ENCODE measurements at regions not wholly inside any gene's neighbourhood (a gene's known extent, or its start where the extent isn't known, plus 50 kb on each side); places are given as distances from the start of the nearest gene placed in this dataset.
"Not testable (repeated sequence)": the region's sequence is repeated elsewhere in the genome, so short reads cannot be mapped to it uniquely, and the experiment has no call there.

DNA sequence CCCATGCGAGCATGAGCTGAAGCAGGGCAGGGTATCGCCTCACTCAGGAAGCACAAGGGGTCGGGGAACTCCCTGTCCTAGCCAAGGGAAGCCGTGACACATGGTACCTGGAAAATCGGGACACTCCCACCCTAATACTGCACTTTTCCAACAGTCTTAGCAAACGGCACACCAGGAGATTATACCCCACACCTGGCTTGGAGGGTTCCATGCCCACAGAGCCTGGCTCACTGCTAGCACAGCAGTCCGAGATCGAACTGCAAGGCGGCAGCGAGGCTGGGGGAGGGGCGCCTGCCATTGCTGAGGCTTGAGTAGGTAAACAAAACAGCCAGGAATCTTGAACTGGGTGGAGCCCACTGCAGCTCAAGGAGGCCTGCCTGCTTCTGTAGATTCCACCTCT is 430.7 kb downstream of the ADCYAP1 start:
- not testable (repeated sequence) for ATAC-seq

DNA sequence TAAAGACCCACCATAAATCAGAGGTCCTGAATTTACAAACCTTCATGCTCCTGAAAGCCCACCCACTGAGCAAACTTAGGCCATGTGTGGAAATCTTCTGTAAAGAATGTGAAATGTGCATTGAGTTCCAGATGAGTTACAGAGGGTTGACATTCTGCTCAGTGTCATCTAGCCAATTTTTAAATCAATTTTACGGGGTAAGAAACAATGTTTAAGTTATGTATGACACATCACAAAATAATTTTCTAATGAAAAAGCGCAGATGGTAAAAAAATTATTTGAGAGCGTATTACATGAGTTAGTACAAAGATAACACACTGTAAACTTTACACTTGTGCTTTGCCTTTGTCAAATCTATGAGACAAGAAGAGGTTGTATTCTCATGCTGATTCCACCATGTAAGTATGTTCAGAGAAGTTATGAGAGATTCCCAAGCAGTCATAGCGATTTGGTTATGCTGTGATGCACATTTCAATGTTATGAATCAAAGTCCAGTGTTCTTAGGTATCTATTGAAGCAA is 446.3 kb downstream of the ADCYAP1 start:
- ATAC-seq: no peak
- TF ChIP-seq GLIS3 (CRISPR knock-in tag; IDR thresholded peaks at IDR 0.05) (no peak), OSR1 (CRISPR knock-in tag; IDR thresholded peaks at IDR 0.05) (no peak), ZNF70 (CRISPR knock-in tag; IDR thresholded peaks at IDR 0.05) (no peak), TCF4 (CRISPR knock-in tag; IDR thresholded peaks at IDR 0.05; ENCODE audit: borderline replicate concordance) (no peak), SNAI2 (CRISPR knock-in tag; IDR thresholded peaks at IDR 0.05) (no peak), BACH2 (CRISPR knock-in tag; IDR thresholded peaks at IDR 0.05; ENCODE audit: borderline replicate concordance) (no peak), ZFP3 (CRISPR knock-in tag; IDR thresholded peaks at IDR 0.05) (no peak), ZNF8 (CRISPR knock-in tag; IDR thresholded peaks at IDR 0.05) (no peak), ZNF565 (CRISPR knock-in tag; conservative IDR thresholded peaks at IDR 0.05; ENCODE audit: low read depth) (no peak), PPARA (CRISPR knock-in tag; IDR thresholded peaks at IDR 0.05; ENCODE audit: borderline replicate concordance) (no peak), TOX (CRISPR knock-in tag; IDR thresholded peaks at IDR 0.05; ENCODE audit: borderline replicate concordance) (no peak), ZC3H10 (CRISPR knock-in tag; IDR thresholded peaks at IDR 0.05) (no peak)
- TF ChIP-seq, protein P1, sequence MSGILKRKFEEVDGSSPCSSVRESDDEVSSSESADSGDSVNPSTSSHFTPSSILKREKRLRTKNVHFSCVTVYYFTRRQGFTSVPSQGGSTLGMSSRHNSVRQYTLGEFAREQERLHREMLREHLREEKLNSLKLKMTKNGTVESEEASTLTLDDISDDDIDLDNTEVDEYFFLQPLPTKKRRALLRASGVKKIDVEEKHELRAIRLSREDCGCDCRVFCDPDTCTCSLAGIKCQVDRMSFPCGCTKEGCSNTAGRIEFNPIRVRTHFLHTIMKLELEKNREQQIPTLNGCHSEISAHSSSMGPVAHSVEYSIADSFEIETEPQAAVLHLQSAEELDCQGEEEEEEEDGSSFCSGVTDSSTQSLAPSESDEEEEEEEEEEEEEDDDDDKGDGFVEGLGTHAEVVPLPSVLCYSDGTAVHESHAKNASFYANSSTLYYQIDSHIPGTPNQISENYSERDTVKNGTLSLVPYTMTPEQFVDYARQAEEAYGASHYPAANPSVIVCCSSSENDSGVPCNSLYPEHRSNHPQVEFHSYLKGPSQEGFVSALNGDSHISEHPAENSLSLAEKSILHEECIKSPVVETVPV (CRISPR knock-in tag; IDR thresholded peaks at IDR 0.05): no peak

DNA sequence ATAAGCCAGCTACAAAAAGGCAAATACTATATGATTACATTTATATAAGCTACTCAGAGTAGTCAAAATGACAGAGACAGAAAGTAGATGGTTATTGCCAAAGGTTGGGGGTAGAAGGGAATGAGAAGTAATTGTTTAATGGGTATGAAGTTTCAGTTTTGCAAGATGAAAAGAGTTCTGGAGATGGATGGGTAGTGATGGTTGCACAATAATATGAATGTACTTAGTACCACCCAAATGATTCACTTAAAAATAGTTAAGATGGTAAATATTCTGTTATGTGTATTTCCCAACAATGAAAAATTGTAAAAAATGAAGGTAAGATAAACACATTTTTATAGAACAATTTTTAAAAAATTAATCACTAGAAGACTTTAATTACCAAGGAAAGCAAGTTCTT is 448.4 kb downstream of the ADCYAP1 start:
- ATAC-seq: no peak
- TF ChIP-seq ZNF8 (CRISPR knock-in tag; IDR thresholded peaks at IDR 0.05) (no peak), ESRRG (CRISPR knock-in tag; IDR thresholded peaks at IDR 0.05) (no peak), ISL1 (CRISPR knock-in tag; IDR thresholded peaks at IDR 0.05) (no peak), SNAI2 (CRISPR knock-in tag; IDR thresholded peaks at IDR 0.05) (no peak), ARNTL (CRISPR knock-in tag; IDR thresholded peaks at IDR 0.05; ENCODE audit: borderline replicate concordance, low read depth) (no peak), ZFP30 (CRISPR knock-in tag; IDR thresholded peaks at IDR 0.05) (no peak), TCF4 (CRISPR knock-in tag; IDR thresholded peaks at IDR 0.05; ENCODE audit: borderline replicate concordance) (no peak)
- TF ChIP-seq, protein P2, sequence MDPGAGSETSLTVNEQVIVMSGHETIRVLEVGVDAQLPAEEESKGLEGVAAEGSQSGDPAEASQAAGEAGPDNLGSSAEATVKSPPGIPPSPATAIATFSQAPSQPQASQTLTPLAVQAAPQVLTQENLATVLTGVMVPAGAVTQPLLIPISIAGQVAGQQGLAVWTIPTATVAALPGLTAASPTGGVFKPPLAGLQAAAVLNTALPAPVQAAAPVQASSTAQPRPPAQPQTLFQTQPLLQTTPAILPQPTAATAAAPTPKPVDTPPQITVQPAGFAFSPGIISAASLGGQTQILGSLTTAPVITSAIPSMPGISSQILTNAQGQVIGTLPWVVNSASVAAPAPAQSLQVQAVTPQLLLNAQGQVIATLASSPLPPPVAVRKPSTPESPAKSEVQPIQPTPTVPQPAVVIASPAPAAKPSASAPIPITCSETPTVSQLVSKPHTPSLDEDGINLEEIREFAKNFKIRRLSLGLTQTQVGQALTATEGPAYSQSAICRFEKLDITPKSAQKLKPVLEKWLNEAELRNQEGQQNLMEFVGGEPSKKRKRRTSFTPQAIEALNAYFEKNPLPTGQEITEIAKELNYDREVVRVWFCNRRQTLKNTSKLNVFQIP (CRISPR knock-in tag; IDR thresholded peaks at IDR 0.05; ENCODE audit: borderline replicate concordance, low read depth): no peak

DNA sequence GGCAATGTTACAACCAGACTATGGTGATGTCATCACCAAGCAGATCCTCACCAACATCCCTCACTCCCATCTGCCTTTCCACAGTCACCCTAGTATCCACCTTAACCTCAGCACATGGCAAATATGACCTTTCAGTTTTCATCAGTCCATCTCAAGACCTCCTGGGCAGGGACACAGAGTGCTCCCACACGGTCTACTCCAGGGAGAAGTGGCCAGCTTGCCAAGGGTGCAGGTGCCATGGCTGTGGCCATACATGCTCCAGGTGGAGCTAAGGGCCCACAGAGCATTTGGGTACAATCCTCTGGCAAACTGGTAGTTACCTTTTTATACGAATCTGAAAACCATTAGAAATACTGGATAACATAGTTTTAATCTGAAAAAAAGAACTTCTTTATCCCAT is 453.1 kb downstream of the ADCYAP1 start:
- TF ChIP-seq TCF4 (CRISPR knock-in tag; IDR thresholded peaks at IDR 0.05; ENCODE audit: borderline replicate concordance) (no peak), SNAI2 (CRISPR knock-in tag; IDR thresholded peaks at IDR 0.05) (no peak), ISL1 (CRISPR knock-in tag; IDR thresholded peaks at IDR 0.05) (no peak), ARNTL (CRISPR knock-in tag; IDR thresholded peaks at IDR 0.05; ENCODE audit: borderline replicate concordance, low read depth) (no peak), ZNF565 (CRISPR knock-in tag; conservative IDR thresholded peaks at IDR 0.05; ENCODE audit: low read depth) (no peak), ZNF70 (CRISPR knock-in tag; IDR thresholded peaks at IDR 0.05) (no peak), ESRRG (CRISPR knock-in tag; IDR thresholded peaks at IDR 0.05) (no peak), CSDC2 (CRISPR knock-in tag; IDR thresholded peaks at IDR 0.05) (no peak), PPARA (CRISPR knock-in tag; IDR thresholded peaks at IDR 0.05; ENCODE audit: borderline replicate concordance) (no peak), ZC3H10 (CRISPR knock-in tag; IDR thresholded peaks at IDR 0.05) (no peak)
- TF ChIP-seq, protein P2 (CRISPR knock-in tag; IDR thresholded peaks at IDR 0.05; ENCODE audit: borderline replicate concordance, low read depth): no peak
- TF ChIP-seq, protein P3, sequence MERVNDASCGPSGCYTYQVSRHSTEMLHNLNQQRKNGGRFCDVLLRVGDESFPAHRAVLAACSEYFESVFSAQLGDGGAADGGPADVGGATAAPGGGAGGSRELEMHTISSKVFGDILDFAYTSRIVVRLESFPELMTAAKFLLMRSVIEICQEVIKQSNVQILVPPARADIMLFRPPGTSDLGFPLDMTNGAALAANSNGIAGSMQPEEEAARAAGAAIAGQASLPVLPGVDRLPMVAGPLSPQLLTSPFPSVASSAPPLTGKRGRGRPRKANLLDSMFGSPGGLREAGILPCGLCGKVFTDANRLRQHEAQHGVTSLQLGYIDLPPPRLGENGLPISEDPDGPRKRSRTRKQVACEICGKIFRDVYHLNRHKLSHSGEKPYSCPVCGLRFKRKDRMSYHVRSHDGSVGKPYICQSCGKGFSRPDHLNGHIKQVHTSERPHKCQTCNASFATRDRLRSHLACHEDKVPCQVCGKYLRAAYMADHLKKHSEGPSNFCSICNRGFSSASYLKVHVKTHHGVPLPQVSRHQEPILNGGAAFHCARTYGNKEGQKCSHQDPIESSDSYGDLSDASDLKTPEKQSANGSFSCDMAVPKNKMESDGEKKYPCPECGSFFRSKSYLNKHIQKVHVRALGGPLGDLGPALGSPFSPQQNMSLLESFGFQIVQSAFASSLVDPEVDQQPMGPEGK (CRISPR knock-in tag; IDR thresholded peaks at IDR 0.05; ENCODE audit: borderline replicate concordance): no peak
- ATAC-seq: no peak

DNA sequence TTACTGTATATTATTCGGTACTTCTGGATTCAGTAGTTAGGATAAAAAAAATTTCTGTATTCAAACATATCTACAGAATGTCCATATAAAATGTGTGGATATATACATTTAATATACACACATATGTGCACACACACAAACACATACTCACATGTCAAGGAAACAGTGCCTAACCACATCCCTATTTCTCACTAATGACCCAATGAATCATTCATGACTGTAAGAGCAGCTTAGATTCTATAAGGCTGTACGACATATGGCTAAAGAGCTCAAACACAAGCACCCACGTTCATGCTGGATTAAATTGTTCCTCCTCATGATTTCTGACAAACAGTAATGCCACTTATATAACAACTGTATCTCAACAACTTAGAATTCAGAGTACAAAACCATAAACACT is 457.3 kb downstream of the ADCYAP1 start:
- TF ChIP-seq ISL1 (CRISPR knock-in tag; IDR thresholded peaks at IDR 0.05): no peak
- TF ChIP-seq, protein P3 (CRISPR knock-in tag; IDR thresholded peaks at IDR 0.05; ENCODE audit: borderline replicate concordance): no peak
- TF ChIP-seq GLIS3 (CRISPR knock-in tag; IDR thresholded peaks at IDR 0.05): no peak
- TF ChIP-seq PPARA (CRISPR knock-in tag; IDR thresholded peaks at IDR 0.05; ENCODE audit: borderline replicate concordance): no peak
- TF ChIP-seq BACH2 (CRISPR knock-in tag; IDR thresholded peaks at IDR 0.05; ENCODE audit: borderline replicate concordance): no peak
- no peak for TF ChIP-seq RARB (CRISPR knock-in tag; IDR thresholded peaks at IDR 0.05)
- no peak for TF ChIP-seq OSR1 (CRISPR knock-in tag; IDR thresholded peaks at IDR 0.05)
- no peak for TF ChIP-seq TOX (CRISPR knock-in tag; IDR thresholded peaks at IDR 0.05; ENCODE audit: borderline replicate concordance)
- TF ChIP-seq CSDC2 (CRISPR knock-in tag; IDR thresholded peaks at IDR 0.05): no peak
- TF ChIP-seq ESRRG (CRISPR knock-in tag; IDR thresholded peaks at IDR 0.05): no peak
- ATAC-seq: no peak

Data from SK-N-SH treated with all-trans-retinoic acid at 6 μM for 48 hours (cell line).